ENCODE measurements at regions not wholly inside any gene's neighbourhood (a gene's known extent, or its start where the extent isn't known, plus 50 kb on each side); places are given as distances from the start of the nearest gene placed in this dataset.

- Histone ChIP-seq H2AFZ (ENCODE audit: low read length) (no peak overlapping the region), H3K9me3 (ENCODE audit: control insufficient read depth, low read depth, low read length) (no peaks in the 10 kb centered on the region), H2BK5ac (ENCODE audit: insufficient read length, low read length) (no peak overlapping the region), H3K4me1 (ENCODE audit: insufficient read depth, low read length) (no peaks in the 10 kb centered on the region), H3K9ac (ENCODE audit: extremely low read depth, insufficient read length, low read length) (no peak overlapping the region), H3K14ac (ENCODE audit: insufficient read depth, low read length) (no peak overlapping the region), H3K56ac (ENCODE audit: insufficient read length, low read depth, low read length) (no peak overlapping the region), H2BK12ac (ENCODE audit: insufficient read length, low read depth, low read length) (no peak overlapping the region), H3K79me2 (ENCODE audit: insufficient read depth, low read length) (no peaks in the 10 kb centered on the region), H2AK5ac (ENCODE audit: insufficient read length, low read length) (no peak overlapping the region), H3K27ac (ENCODE audit: insufficient read length, low read depth, low read length) (no peak overlapping the region), H3K23me2 (ENCODE audit: insufficient read length, low read depth, low read length, poor library complexity, severe bottlenecking) (no peaks in the 10 kb centered on the region), H4K91ac (ENCODE audit: insufficient read length, low read depth, low read length) (no peak overlapping the region), H3K4me2 (ENCODE audit: insufficient read depth, insufficient read length, low read length) (no peak overlapping the region), H3K18ac (ENCODE audit: insufficient read length, low read depth, low read length) (no peak overlapping the region), H3K27me3 (ENCODE audit: insufficient read depth, low read length) (no peaks in the 10 kb centered on the region), H4K20me1 (ENCODE audit: control insufficient read depth, insufficient read depth, insufficient read length) (no peaks in the 10 kb centered on the region), H2BK120ac (ENCODE audit: low read depth, low read length, poor library complexity, severe bottlenecking) (no peak overlapping the region), H3K4ac (ENCODE audit: low read depth, low read length) (no peak overlapping the region), H3K79me1 (ENCODE audit: insufficient read depth, low read depth, low read length, poor library complexity, severe bottlenecking) (no peaks in the 10 kb centered on the region), H3K23ac (ENCODE audit: insufficient read length, low read depth, low read length) (no peak overlapping the region), H2BK15ac (ENCODE audit: low read depth, low read length) (no peak overlapping the region), H3T11ph (ENCODE audit: low read length) (no peak overlapping the region), H4K5ac (ENCODE audit: insufficient read length, low read depth, low read length) (no peak overlapping the region), H2BK20ac (ENCODE audit: low read depth, low read length, poor library complexity, severe bottlenecking) (no peak overlapping the region), H4K8ac (replicated peaks; ENCODE audit: insufficient read length, low read depth, low read length) (no peak overlapping the region)
- H3K27me3 Mint-ChIP-seq (ENCODE audit: low read depth): peaks cover 17% of the 10 kb centered on the region
- H3K27ac Mint-ChIP-seq: no peak overlapping the region
- 0 out of 4 replicates have a peak, but pooled peaks cover 0 to 5% of the 10 kb centered on the region in 2 experiments for H3K4me1 Mint-ChIP-seq
- TF ChIP-seq CTCF (conservative IDR thresholded peaks at IDR 0.05): no peak
- DNase-seq: no peak
- no CpG with 5 or more reads among the region's 3 CpGs for WGBS (ENCODE audit: extremely low coverage, insufficient read length, low lambda C conversion rate)
- no peaks in the 10 kb centered on the region for H3K36me3 Mint-ChIP-seq (ENCODE audit: insufficient read depth in 1 of 3, low read depth in 3 of 3)
- no peaks in the 10 kb centered on the region; a peak in 2 of 5 replicates for H3K9me3 Mint-ChIP-seq
- H3K4me3 Mint-ChIP-seq: no peak overlapping the region
Observed at GRCh38 chr11:44507491-44507890, 58.0 kb upstream of the CD82 start.
